HFFc6 (cell line): ENCODE measurements at regions not wholly inside any gene's neighbourhood (a gene's known extent, or its start where the extent isn't known, plus 50 kb on each side); places are given as distances from the start of the nearest gene placed in this dataset.

ENCODE experiments used
- DNase-seq: peaks from one replicate; pipeline ENCODE4 v3.0.0-alpha.2; 2018
- H3K27ac Mint-ChIP-seq: 2 replicates; pipeline ENCODE4 v1.8.0; 2020; ENCODE audit warnings: mild to moderate bottlenecking, mixed read lengths
- H3K27me3 Mint-ChIP-seq: 2 replicates; pipeline ENCODE4 v1.8.0; 2021; ENCODE audit warnings: mild to moderate bottlenecking, moderate library complexity, mixed read lengths; ENCODE audit not compliant: insufficient read depth
- H3K36me3 Mint-ChIP-seq: 2 replicates; pipeline ENCODE4 v1.8.0; 2021; ENCODE audit warnings: low read depth, mixed read lengths
- H3K4me1 Mint-ChIP-seq: 2 replicates; pipeline ENCODE4 v1.8.0; 2020; ENCODE audit warnings: low read depth, mixed read lengths
- H3K4me3 Mint-ChIP-seq: 2 replicates; pipeline ENCODE4 v1.8.0; 2020; ENCODE audit warnings: mild to moderate bottlenecking, moderate library complexity, mixed read lengths
- H3K9me3 Mint-ChIP-seq: 2 replicates; pipeline ENCODE4 v1.8.0; 2020; ENCODE audit warnings: mild to moderate bottlenecking, mixed read lengths
- CTCF ChIP-seq: fragments of 200-600 bp; sonication (generic); IDR thresholded peaks from 2 replicates; pipeline ENCODE4 v1.5.0; 2021; ENCODE audit warnings: antibody characterized with exemption, mild to moderate bottlenecking

- Mint-ChIP-seq H3K9me3 (peaks cover 24% of the 10 kb centered on the region), H3K27ac (no peak overlapping the region), H3K4me3 (no peak overlapping the region), H3K4me1 (no peaks in the 10 kb centered on the region), H3K27me3 (no peaks in the 10 kb centered on the region; the same call in 1 of the 2 replicates), H3K36me3 (no peaks in the 10 kb centered on the region)
- DNase-seq, result no peak
- TF ChIP-seq CTCF, result no peak
Observed at GRCh38 chr1:83515578-83516154, 483.3 kb downstream of the TTLL7 start.

- Mint-ChIP-seq H3K4me1 (no peaks in the 10 kb centered on the region), H3K4me3 (no peak overlapping the region), H3K27ac (no peak overlapping the region), H3K36me3 (no peaks in the 10 kb centered on the region), H3K27me3 (no peaks in the 10 kb centered on the region; the same call in 1 of the 2 replicates), H3K9me3 (peaks cover 24% of the 10 kb centered on the region)
- DNase-seq, result no peak
- TF ChIP-seq CTCF, result no peak
Observed at GRCh38 chr1:83512373-83513193, 486.3 kb downstream of the TTLL7 start.

- H3K36me3 Mint-ChIP-seq, result no peaks in the 10 kb centered on the region
- DNase-seq, result no peak
- H3K9me3 Mint-ChIP-seq, result peaks cover 28% of the 10 kb centered on the region
- no peak overlapping the region for H3K4me3 Mint-ChIP-seq
- no peaks in the 10 kb centered on the region for H3K27me3 Mint-ChIP-seq
- no peak for TF ChIP-seq CTCF
- H3K4me1 Mint-ChIP-seq, result no peaks in the 10 kb centered on the region
- H3K27ac Mint-ChIP-seq, result no peak overlapping the region
Observed at GRCh38 chr1:83511146-83511726, 487.7 kb downstream of the TTLL7 start.

GRCh38 chr1:83509301-83509781 is 489.6 kb downstream of the TTLL7 start:
- DNase-seq, result no peak
- no peaks in the 10 kb centered on the region for H3K27me3 Mint-ChIP-seq
- no peak overlapping the region for H3K27ac Mint-ChIP-seq

More at GRCh38 chr1:83509301-83509781, 489.6 kb downstream of the TTLL7 start:
- TF ChIP-seq CTCF, result no peak
- Mint-ChIP-seq H3K9me3 (peaks cover 25% of the 10 kb centered on the region), H3K36me3 (no peaks in the 10 kb centered on the region), H3K4me1 (no peaks in the 10 kb centered on the region), H3K4me3 (no peak overlapping the region)
